ENCODE measurements at regions not wholly inside any gene's neighbourhood (a gene's known extent, or its start where the extent isn't known, plus 50 kb on each side); places are given as distances from the start of the nearest gene placed in this dataset.

DNA sequence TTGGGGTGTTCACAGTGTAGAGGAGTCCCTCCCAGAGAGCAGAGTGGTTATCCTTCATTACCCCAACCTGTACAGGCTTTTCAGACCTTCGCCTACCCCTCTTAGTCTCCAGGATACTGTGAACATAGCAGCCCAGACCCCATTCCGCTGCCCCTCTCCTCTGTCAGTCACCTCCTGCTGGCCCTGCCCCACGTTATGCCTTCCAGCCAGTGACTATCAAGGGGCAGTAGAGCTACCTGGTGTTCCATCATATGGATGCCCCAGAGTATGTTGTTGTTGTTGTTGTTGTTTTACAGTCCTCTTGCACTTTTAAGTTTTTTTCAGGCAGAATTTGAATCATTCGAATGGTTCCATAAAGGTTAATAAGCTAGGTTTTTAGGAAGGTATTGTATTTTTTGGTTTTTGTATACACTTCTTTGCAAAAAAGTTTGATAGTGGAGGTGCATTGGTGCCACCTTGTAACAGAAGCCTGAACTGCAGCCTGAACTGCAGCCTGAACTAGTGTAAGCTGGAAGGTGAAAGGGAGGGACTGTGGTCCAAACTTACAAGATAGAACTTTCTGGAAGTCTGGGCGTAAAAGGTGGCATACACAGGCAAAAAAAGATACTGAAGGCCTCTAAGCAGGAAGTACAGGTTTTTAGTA is 101.4 kb upstream of the RAB40AL start:
- H3K4me3 ChIP-seq (ENCODE audit: low read depth, low read length): no peak overlapping the region
- H3K36me3 ChIP-seq: peaks cover 6% of the 10 kb centered on the region; the same call in 1 of the 2 replicates
- H3K9me3 ChIP-seq (ENCODE audit: severe bottlenecking): no peaks in the 10 kb centered on the region
- H3K27ac ChIP-seq: no peak overlapping the region
- peak; percentile 10 for DNase-seq
- H3K27me3 ChIP-seq (ENCODE audit: insufficient read depth, low read depth, severe bottlenecking): no peaks in the 10 kb centered on the region
- TF ChIP-seq, protein P1, sequence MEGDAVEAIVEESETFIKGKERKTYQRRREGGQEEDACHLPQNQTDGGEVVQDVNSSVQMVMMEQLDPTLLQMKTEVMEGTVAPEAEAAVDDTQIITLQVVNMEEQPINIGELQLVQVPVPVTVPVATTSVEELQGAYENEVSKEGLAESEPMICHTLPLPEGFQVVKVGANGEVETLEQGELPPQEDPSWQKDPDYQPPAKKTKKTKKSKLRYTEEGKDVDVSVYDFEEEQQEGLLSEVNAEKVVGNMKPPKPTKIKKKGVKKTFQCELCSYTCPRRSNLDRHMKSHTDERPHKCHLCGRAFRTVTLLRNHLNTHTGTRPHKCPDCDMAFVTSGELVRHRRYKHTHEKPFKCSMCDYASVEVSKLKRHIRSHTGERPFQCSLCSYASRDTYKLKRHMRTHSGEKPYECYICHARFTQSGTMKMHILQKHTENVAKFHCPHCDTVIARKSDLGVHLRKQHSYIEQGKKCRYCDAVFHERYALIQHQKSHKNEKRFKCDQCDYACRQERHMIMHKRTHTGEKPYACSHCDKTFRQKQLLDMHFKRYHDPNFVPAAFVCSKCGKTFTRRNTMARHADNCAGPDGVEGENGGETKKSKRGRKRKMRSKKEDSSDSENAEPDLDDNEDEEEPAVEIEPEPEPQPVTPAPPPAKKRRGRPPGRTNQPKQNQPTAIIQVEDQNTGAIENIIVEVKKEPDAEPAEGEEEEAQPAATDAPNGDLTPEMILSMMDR (IDR thresholded peaks at IDR 0.05; ENCODE audit: low read depth, low read length): peak; percentile 32; the same call in 1 of the 2 replicates

DNA sequence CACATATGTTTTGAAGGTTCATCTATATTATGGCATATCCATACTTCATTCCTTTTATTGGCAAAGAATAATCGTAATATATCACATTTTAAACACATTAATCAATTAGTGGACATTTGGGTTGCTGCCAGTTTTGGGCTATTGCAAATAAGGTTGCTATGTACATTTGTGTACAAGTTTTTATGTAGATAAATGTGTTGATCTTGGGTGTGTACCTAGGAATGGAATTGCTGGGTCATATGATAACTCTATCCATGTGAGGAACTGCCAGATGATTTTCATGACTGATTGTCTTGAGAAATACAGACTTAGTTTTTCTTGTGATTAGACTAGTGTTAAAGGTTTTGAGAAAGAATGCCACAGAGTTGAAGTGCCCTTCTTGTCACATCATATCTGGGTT is 99.2 kb upstream of the RAB40AL start:
- Histone ChIP-seq H3K9me3 (ENCODE audit: severe bottlenecking) (no peaks in the 10 kb centered on the region), H3K27me3 (ENCODE audit: insufficient read depth, low read depth, severe bottlenecking) (no peaks in the 10 kb centered on the region), H3K4me3 (ENCODE audit: low read depth, low read length) (no peak overlapping the region), H3K36me3 (peaks cover 6% of the 10 kb centered on the region; the same call in 1 of the 2 replicates), H3K27ac (no peak overlapping the region)
- no peak for DNase-seq
- TF ChIP-seq, protein P1 (IDR thresholded peaks at IDR 0.05; ENCODE audit: low read depth, low read length): no peak

DNA sequence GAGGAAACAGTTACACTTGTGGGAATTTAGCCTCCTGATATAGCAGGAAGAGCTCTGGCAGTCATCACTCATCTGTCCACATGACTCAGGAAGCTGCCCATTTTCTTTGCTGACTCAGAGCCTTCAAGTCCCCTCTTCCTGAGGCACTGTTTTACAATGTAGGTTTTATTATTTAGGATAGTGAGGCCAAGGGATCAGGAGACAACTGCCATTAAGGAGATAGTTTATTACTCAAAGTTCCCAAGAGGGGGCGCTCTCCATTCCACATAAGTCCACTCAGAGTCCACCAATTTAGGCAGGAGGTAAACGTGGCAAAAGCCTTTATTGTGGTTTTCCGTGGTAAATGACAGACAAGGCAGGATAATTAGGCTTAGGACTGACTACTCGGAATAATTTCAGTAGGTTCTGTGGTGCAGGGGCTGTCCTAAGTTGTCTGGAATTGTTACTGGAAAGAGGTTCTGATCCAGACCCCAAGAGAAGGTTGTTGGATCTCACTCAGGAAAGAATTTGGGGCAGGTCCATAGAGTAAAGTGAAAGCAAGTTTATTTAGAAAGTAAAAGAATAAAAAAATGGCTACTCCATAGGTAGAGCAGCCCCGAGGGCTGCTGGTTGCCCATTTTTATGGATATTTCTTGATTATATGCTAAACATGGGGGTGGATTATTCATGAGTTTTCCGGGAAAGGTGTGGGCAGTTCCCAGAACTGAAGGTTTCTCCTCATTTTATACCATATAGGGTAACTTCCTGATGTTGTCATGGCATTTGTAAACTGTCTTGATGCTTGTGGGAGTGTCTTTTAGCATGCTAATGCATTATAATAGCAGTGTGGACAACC is 96.0 kb upstream of the RAB40AL start:
- no peaks in the 10 kb centered on the region for H3K27me3 ChIP-seq (ENCODE audit: insufficient read depth, low read depth, severe bottlenecking)
- H3K9me3 ChIP-seq (ENCODE audit: severe bottlenecking): no peaks in the 10 kb centered on the region
- H3K36me3 ChIP-seq: peaks cover 6% of the 10 kb centered on the region; the same call in 1 of the 2 replicates
- no peak overlapping the region for H3K4me3 ChIP-seq (ENCODE audit: low read depth, low read length)
- TF ChIP-seq, protein P1 (IDR thresholded peaks at IDR 0.05; ENCODE audit: low read depth, low read length): no peak
- DNase-seq: no peak
- H3K27ac ChIP-seq: no peak overlapping the region

- TF ChIP-seq, protein P1 (IDR thresholded peaks at IDR 0.05; ENCODE audit: low read depth, low read length): no peak
- no peak overlapping the region for H3K4me3 ChIP-seq (ENCODE audit: low read depth, low read length)
- H3K36me3 ChIP-seq: peaks cover 6% of the 10 kb centered on the region; the same call in 1 of the 2 replicates
- no peak for DNase-seq
- H3K9me3 ChIP-seq (ENCODE audit: severe bottlenecking): no peaks in the 10 kb centered on the region
- H3K27ac ChIP-seq: no peak overlapping the region
- H3K27me3 ChIP-seq (ENCODE audit: insufficient read depth, low read depth, severe bottlenecking): no peaks in the 10 kb centered on the region
These were observed 95.4 kb upstream of the RAB40AL start for GRCh38 chrX:102841706-102842003.

GRCh38 chrX:102845020-102845419 is 92.1 kb upstream of the RAB40AL start:
- Histone ChIP-seq H3K4me3 (ENCODE audit: low read depth, low read length) (no peak overlapping the region), H3K27ac (no peak overlapping the region), H3K9me3 (ENCODE audit: severe bottlenecking) (no peaks in the 10 kb centered on the region), H3K27me3 (ENCODE audit: insufficient read depth, low read depth, severe bottlenecking) (no peaks in the 10 kb centered on the region), H3K36me3 (no peaks in the 10 kb centered on the region; the same call in 1 of the 2 replicates)
- no peak for DNase-seq
- TF ChIP-seq, protein P1 (IDR thresholded peaks at IDR 0.05; ENCODE audit: low read depth, low read length): no peak
